ENCODE measurements at regions not wholly inside any gene's neighbourhood (a gene's known extent, or its start where the extent isn't known, plus 50 kb on each side); places are given as distances from the start of the nearest gene placed in this dataset.

GRCh38 chr6:4667591-4667990 is 108.6 kb upstream of the CDYL start:
- TF ChIP-seq, protein P1, sequence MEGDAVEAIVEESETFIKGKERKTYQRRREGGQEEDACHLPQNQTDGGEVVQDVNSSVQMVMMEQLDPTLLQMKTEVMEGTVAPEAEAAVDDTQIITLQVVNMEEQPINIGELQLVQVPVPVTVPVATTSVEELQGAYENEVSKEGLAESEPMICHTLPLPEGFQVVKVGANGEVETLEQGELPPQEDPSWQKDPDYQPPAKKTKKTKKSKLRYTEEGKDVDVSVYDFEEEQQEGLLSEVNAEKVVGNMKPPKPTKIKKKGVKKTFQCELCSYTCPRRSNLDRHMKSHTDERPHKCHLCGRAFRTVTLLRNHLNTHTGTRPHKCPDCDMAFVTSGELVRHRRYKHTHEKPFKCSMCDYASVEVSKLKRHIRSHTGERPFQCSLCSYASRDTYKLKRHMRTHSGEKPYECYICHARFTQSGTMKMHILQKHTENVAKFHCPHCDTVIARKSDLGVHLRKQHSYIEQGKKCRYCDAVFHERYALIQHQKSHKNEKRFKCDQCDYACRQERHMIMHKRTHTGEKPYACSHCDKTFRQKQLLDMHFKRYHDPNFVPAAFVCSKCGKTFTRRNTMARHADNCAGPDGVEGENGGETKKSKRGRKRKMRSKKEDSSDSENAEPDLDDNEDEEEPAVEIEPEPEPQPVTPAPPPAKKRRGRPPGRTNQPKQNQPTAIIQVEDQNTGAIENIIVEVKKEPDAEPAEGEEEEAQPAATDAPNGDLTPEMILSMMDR (IDR thresholded peaks at IDR 0.05; ENCODE audit: low read depth, low read length), result no peak
- no peak for TF ChIP-seq POLR2A (IDR thresholded peaks at IDR 0.05; ENCODE audit: extremely low read depth, insufficient read length)
- TF ChIP-seq, protein P2, sequence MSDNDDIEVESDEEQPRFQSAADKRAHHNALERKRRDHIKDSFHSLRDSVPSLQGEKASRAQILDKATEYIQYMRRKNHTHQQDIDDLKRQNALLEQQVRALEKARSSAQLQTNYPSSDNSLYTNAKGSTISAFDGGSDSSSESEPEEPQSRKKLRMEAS (IDR thresholded peaks at IDR 0.05; ENCODE audit: low read depth, low read length), result no peak
